G401 (cell line): ENCODE measurements at regions not wholly inside any gene's neighbourhood (a gene's known extent, or its start where the extent isn't known, plus 50 kb on each side); places are given as distances from the start of the nearest gene placed in this dataset.

Experiments used
- DNase-seq: peaks from one replicate; pipeline ENCODE4 v3.0.0-alpha.2; 2015; ENCODE audit warnings: low spot score
- in situ Hi-C: cut with HindIII; loops from 2 replicates; pipeline ENCODE4 v1.10.0; 2016; ENCODE audit warnings: low sequenced_read_pairs, mixed read lengths

DNA sequence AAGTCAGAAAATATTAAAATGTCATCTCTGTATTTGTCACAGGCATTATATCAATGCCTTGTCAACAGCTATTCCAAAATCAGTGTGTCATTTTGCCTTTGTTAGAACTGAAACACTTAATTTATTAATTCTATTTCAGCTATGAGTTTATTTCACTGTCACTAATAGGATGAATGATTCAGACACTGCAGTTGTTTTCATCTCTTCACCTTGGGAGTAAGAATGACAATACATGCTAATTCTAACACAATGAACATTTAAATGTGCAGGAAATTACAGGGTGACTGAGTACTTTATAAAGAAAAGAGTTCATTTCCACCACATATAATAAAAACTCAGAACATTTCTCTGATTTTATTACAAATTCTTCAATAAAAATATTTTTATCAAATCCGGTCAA is 109.7 kb downstream of the P2RY1 start:
- in situ Hi-C loops: no loop called here
- no peak for DNase-seq

DNA sequence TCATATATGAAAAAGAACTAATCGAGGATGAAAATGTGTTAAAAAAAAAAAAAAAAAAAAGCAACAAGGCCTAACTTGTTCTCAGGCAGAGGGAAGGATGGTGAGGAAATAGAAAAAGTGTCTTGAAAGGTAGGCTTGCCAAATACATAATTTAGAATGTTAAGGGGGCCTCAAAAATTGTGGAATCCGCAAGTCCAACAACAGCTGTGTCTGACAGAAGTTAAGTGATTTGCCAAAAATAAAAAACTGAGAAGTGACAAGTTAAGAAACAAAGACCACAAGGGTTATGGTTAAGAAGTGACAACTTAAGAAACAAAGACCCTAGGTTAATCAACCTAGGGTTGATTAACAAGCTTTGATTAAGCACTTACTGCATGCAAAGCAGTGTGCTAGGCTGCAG is 110.6 kb downstream of the P2RY1 start:
- no peak for DNase-seq
- in situ Hi-C loops: no loop called here

DNA sequence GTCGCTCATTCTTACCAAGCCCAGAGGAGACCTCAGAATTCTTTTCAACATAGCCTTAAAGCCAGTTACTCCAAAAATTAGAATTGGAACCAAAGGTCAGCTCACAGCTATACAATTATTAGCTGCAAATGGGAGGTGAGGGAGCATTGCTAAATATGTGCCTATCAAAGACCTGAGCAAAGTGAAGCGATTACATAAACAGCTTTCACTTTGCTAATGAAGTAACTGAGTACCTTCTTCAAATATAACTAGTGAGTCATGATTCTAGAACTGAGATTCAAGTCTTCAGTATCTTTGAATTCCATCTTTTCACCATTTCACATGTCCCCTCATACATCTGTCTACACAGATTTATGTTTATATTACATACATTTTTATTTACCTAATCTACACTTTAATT is 122.6 kb downstream of the P2RY1 start:
- DNase-seq: no peak
- in situ Hi-C loops: no loop called here

DNA sequence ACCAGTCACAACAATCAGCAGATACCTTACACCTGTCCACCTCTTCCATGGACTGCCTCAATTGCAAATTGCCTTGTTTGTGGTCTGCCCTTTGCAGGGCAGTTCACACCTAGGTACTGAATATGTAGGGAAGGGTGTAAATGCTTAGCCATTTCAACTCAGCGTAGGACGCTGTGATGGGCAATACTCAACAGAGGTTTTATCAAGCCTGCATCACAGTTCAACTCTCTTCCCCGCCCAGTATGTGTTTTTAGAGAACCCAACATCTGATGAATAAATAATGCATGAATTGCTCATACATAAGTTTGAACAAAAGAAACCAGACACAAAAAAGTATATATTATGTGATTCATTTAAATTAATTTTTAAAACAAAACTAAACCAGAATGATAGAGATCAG is 124.4 kb downstream of the P2RY1 start:
- in situ Hi-C loops: no loop called here
- DNase-seq: no peak

DNA sequence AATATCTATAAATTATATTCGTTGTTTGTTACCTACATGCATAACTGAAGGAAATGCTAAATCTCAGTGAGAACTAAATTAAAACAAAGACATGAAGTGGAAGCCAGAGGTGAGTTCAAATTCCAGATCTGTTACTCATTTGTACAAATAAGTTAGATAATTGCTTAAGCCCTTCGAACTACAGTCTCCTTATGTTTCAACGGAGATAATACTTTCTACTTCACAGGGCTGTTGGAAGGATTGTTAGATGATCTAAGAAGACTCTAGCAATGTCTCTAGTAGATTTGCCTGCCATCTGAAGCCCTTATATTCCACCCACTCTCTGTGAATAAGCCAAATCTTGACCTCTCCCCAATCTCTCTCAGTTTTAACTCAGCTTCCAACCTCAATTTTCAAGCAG is 125.8 kb downstream of the P2RY1 start:
- no peak for DNase-seq
- in situ Hi-C loops: no loop called here

DNA sequence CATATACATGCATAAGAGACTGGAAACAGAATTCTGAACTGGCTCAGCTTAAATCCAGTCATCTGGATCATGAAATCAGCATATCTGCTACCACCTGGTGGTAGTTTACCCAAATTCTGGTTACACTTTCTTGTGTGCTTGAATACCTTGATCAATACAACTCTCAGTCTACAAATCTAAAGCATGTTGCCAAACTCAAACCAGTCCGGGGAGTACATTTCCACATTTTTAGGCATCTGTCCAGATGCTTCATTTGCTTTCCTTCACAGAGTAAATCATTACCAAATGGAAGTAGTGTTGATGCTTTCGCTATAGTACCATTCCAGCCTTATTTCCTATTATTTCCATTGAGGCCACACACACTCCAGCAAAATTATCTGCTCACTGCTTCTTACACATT is 126.4 kb downstream of the P2RY1 start:
- in situ Hi-C loops: no loop called here
- DNase-seq: no peak

DNA sequence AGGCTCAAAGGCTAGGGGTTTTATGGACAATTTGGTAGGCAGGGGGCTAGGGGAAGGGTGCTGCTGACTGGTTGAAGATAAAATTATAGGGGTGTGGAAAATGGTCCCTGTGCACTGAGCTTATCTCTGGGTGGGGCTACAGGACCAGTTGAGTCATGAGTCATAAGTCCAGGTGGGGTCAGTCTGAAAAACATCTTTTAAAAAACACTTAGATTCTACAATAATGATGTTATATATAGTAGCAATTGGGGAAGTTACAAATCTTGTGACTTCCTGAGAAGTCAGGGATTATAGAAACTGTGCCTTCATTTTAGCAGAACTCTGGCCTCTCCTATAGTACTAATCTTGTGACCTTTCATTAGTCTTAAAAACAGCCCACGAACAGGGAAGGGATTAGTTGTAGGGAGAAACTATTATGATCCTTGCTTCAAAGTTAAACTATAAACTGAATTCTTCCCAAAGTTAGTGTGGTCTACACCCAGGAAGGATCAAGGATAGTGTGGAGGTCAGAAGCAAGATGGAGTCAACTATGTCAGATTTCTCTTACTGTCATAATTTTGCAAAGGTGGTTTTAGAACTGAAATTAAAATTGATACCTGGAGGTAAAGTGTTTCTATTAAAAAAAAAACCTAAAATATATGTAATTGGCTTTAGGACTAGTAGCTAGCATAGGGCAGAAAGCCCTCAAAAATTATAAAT is 130.1 kb downstream of the P2RY1 start:
- in situ Hi-C loops: no loop called here
- DNase-seq: no peak

DNA sequence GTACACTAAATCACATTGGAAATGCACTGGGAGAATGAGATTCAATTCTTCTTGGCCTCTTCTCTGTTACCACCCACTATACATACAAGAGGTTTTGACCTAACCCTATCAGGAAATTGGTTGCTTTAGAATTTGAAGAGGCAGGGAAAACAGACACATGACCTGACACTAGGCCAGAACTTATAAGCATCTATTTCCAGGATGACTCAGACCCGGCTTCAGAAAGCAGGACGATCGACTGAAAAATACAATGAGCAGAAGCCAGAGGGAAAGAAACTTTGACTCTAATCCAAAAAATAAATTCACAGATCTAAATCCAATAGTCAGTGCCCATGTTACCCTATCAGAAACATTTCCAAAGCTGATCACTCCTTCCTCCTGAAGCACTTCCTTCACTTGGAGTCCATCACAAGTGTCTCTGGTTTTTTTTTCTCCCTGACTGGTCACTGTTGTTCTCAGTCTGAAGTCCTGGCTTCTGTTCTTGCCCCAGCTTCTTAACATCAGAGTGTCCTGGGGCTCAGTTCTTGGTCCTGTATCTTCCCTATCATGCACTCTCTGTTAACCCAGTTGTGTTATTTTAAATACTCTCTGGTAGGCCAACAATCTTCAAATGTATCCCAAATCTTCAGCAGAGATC is 133.6 kb downstream of the P2RY1 start:
- in situ Hi-C loops: no loop called here
- no peak for DNase-seq

DNA sequence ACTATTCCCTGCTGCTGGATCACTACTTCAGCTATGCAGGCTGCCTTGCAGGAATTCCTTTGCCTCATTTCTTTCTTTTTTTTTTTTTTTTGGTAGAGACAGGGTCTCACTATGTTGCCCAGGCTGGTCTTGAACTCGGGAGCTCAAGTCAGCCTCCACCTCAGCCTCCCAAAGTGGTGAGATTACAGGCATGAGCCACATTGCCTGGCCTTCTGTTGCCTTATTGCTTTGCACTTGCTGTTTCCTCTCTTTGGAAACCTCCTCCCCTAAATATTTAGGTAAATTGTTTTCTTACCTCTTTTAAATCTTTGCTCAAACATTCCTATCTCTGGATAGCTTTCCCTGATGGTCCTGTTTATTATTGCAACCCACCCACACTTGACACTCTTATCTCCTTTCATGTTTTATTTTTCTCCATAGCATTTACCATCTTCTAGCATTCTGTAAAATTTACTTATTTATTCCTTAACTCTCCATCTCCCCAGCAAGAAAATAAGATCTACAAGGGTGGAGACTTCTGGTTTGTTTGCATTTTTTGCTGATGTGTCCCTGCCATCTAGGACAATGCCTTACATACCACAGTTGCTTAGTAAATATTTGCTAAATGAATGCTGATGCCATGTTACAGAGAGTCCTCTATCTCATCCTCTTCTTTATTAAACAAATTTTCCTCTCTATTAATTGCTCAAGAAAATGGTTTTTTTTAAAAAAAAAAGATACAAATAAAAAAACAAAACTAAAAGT is 134.8 kb downstream of the P2RY1 start:
- DNase-seq: no peak
- in situ Hi-C loops: no loop called here

DNA sequence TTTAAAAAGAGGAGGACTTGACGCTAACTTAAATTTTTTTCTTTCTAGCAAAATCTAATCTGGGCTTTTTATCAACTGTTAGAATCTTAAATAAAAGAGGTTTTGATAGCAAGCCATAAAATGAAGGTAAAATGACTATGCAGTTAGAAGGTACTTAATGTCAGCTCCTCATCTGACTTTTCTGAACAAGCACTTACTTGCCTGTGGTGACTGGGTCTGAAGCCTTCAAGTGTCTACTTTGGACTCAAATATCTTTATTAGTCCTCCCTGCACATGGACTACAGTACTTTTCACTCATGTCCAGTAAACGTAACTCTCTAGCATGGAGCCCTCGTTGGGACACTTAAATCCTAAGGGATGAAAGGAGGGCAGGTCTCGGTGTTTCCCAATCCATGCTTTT is 135.9 kb downstream of the P2RY1 start:
- in situ Hi-C loops: no loop called here
- no peak for DNase-seq

DNA sequence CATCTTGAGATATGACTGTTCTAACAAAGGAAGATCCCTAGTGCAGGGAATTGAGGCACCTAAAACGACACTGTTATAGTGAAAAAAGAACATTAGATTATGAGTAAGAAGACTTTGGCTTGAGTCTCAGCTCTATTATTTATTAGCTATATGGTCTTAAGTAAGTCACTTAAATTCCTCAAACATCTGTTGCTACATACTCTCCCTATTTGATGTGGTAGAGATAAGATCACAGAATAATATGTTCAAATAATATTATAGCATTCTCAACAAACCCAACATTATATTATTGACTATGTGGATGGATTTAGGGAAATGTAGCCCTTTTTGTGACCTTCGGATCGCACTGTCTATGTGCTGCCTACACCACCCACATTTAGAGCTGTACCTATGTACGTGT is 136.9 kb downstream of the P2RY1 start:
- DNase-seq: no peak
- in situ Hi-C loops: no loop called here

DNA sequence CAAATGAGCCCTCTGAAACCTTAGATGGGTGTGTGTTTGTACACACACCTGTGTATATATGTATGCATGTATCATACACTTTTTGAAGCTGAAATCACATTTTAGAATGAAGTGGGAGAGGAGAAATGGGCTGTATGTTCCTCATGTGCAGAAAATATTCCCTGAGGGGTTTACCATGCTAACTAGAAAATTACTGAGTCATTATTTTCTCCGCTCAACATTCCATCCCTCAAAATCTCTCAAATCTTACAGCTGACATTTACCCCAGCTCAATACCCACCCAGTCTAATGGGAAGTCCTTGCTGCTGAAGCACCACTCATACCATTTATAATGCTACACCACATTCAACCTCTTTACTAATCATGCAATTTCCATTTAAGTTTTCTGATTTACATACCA is 138.6 kb downstream of the P2RY1 start:
- in situ Hi-C loops: no loop called here
- no peak for DNase-seq

DNA sequence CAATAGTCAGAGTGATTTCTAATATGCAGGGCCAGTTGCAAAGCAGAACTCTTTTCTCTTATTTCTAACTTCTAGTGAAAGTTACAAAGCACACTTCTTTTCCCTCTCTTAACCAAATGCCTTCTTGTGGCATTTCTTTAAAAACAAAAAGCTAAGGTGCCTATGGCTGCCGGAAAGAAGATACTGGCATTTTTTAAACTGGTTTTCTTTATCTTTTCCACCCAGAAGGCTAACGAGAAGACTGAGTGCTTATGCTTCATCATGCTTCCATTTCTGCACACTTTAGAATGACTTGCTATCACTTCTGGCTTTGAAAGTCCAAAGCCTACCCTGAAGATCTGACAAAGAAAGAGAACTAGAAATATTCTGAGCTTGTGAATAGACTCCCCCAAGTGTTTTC is 141.3 kb downstream of the P2RY1 start:
- in situ Hi-C loops: no loop called here
- no peak for DNase-seq

DNA sequence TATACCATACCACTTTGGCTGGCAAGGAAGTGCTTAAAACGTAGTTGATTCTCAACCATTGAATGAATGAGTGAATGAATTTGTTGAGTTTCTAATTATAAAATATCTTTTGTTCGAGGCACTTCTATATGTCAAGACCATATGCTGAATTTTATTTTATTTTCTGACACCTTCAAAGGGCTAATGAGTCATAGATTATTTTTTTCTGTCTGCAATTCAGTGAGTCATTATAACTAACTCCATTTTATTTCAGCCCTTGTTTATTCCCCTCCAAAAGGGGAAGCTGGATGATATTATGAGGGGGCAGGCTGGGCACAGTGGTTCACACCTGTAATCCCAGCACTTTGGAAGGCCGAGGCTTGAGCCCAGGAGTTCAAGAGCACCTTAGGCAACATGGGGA is 142.4 kb downstream of the P2RY1 start:
- DNase-seq: no peak
- in situ Hi-C loops: no loop called here

DNA sequence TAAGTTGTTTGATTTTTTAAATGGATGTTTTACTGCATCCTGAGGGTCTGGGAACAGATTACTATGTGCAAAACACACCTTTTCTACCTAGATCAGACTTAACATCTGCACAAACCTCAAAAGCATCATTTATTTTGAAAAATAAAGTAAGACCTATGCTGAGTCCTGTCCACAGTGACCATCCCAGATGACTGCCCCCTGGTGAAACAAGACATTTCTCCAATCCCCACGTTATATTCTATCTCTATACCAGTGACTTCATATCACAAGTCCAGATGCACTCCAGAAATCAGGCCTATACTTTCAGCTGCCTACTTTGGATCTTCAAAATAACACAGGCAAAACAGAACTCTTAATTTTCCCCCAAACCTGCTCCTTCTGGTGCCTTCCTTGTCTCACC is 143.2 kb downstream of the P2RY1 start:
- in situ Hi-C loops: no loop called here
- no peak for DNase-seq

DNA sequence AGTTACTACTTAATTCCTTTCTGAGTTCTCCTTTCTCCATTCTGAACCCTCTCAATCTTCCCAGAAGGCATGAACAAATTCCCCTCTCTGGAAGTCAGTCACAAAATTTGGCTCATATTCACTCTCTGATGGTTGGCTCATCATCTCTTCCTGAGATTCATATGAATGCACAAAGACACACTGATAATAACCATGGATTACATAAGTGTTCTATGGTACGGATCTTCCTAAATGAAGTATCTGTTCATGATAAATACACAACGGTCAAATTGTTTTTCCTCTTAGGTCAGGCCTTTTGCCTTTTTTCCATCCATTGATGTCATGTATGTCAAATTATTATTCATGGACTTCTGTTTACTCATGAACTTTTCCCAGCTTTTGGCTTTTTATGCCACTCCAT is 162.6 kb downstream of the P2RY1 start:
- in situ Hi-C loops: no loop called here

DNA sequence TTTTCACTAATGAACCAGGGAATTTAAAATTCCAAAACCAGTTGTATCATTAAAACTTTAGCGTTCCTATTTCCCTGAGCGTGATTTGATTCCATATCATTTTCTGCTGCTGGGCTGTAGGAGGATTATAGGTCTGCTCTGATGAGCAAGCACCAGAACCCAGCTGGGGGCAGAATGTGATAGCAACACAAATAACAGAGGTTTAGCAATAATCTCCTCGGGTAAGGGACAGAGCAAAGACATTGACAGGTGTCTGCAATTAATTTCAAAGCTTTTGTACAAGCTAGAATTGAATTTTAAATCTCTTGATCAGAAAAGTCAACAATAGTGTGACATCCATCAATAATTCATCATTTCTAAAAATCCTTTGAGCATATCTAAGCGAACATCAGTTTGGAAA is 163.4 kb upstream of the RAP2B start:
- in situ Hi-C loops: no loop called here
- DNase-seq: no peak

More for the DNA sequence above, 162.6 kb downstream of the P2RY1 start:
- no peak for DNase-seq

DNA sequence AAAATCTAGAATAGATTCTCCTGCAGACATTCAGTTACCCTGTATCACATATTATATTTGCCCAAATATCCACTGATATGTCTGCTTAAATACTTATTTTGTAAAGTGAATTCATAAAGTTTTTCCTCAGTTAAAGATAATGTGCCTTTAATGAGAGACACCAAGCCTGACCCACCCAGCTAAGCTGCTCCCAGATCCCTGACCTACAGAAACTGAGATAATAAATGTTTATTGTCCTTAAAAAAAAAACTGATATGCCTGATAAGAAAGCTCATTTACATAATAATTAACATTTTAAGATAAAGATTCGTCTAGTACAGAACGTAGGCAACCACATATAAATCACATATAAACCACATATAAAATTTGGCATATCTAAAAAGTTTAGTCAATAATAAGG is 161.7 kb upstream of the RAP2B start:
- DNase-seq: no peak
- in situ Hi-C loops: no loop called here

DNA sequence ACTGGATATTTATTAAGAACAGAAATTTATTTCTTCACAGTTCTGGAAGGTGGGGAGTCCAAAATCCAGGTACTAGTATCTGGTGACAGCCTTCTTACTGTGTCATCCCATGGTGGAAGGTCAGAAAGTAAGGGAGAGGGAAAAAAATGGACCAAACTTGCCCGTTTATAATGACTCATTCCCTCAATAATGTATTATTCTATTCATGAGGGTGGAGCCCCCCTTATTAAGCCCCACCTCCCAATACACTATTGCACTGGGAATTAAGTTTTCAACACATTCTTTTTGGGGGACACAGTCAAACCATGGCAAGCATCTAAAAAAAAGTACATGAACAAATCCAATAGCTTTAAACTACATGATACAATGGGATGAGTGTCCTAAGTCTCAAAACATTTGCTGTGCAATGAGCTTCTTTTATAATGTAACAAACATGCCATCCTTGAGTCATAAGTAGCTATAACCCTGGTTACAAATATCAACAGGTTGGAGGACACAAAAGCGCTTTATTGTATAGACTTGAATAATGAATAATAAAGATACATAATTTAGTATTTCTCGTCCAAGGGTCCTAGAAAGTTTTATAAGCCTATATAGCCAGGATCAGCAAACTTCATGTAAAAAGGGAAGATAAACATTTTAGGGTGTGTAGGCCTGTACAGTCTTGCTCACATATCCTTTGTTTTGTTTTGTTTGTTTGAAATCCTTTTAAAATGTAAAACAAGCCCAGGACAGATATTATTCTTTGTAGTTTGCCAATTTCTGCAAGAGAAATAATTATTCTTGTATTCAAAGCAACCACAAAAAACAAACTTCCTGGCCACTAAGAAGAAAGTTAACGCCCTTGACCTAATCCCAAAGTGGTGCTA is 160.6 kb upstream of the RAP2B start:
- DNase-seq: no peak
- in situ Hi-C loops: no loop called here

DNA sequence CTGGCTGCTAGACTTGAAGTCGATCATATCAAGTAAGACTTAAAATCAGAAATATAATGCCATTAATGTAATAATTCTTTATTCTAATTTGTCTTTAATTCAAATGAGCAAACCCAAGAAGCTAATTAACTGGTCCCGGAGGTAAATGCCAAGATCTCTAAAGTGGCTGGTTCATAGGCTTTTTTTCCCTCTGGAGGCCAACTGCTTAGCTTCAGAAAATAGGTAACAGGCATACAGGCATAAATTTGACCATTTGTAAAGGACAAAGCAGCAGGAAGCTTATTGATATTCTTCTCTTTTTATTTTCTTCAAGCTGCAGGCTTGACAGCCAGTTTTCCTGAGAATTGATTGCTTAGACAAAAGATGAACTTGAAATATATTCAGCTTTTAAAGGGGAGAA is 158.6 kb upstream of the RAP2B start:
- in situ Hi-C loops: no loop called here
- DNase-seq: no peak
